H1 (cell line): ENCODE measurements at regions not wholly inside any gene's neighbourhood (a gene's known extent, or its start where the extent isn't known, plus 50 kb on each side); places are given as distances from the start of the nearest gene placed in this dataset.

Experiments used
- BACH1 ChIP-seq: IDR thresholded peaks from 2 replicates; pipeline ENCODE4 v1.6.1; 2012; ENCODE audit warnings: low read length, improper control_type of control experiment
- CBX8 ChIP-seq: fragments of 300-800, 300-1000 bp; sonication (generic); IDR thresholded peaks from 2 replicates; pipeline ENCODE4 v1.7.1; 2016; ENCODE audit warnings: low read depth, low read length, borderline replicate concordance
- CEBPB ChIP-seq: IDR thresholded peaks from 2 replicates; pipeline ENCODE4 v1.6.1; 2012; ENCODE audit warnings: low read depth, low read length
- EGR1 ChIP-seq: IDR thresholded peaks from 2 replicates; pipeline ENCODE4 v1.6.1; 2011; ENCODE audit warnings: low read depth, low read length, borderline replicate concordance
- PHF8 ChIP-seq: fragments of 200-600 bp; sonication (generic); conservative IDR thresholded peaks from 2 replicates; pipeline ENCODE4 v1.7.1; 2012; ENCODE audit warnings: low read depth, mild to moderate bottlenecking, inconsistent platforms, low read length, moderate library complexity
- POLR2A ChIP-seq, 2 experiments: IDR thresholded peaks; 1 replicate in 1 of 2; 2 replicates in 1 of 2; pipeline ENCODE4 v1.6.1; 2011; ENCODE audit warnings: low read depth in 2 of 2, low read length in 2 of 2, mild to moderate bottlenecking in 2 of 2; ENCODE audit errors: control extremely low read depth in 1 of 2
- SIX5 ChIP-seq: IDR thresholded peaks from 2 replicates; pipeline ENCODE4 v1.6.1; 2011; ENCODE audit warnings: mild to moderate bottlenecking, low read depth, low read length
- TF ChIP-seq, protein P1 (sequence below): IDR thresholded peaks from 2 replicates; pipeline ENCODE4 v1.6.1; 2011; ENCODE audit warnings: low read depth, mild to moderate bottlenecking, low read length; ENCODE audit not compliant: insufficient read depth
- TF ChIP-seq, protein P2 (sequence below), 3 experiments: IDR thresholded peaks; 1 replicate in 2 of 3; 2 replicates in 1 of 3; pipeline versions ENCODE4 v1.5.1 to v1.6.1; 2011; ENCODE audit warnings: low read length in 3 of 3, mild to moderate bottlenecking in 3 of 3, inconsistent platforms in 2 of 3, low read depth in 1 of 3, moderate library complexity in 1 of 3; ENCODE audit not compliant: insufficient read depth in 1 of 3; ENCODE audit errors: control extremely low read depth in 1 of 3
- TF ChIP-seq, protein P3 (sequence below): IDR thresholded peaks from 2 replicates; pipeline ENCODE4 v1.6.1; 2012; ENCODE audit warnings: inconsistent platforms

DNA sequence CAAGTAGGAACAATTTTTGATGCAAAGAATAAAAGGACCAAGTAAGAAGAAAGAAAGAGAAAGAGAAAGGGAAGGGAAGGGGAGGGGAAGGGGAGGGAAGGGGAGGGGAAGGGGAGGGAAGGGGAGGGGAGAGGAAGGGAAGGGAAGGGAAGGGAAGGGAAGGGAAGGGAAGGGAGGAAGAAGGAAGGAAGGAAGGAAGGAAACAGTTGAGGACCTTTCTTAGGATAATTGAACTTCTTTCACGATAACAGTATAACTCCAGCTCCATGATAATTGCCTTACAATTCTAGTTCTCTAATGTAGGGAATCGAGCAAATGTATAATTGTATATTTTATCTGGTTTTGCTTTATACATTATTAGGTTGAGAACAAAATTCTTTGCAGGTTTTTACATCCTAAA is 556.2 kb upstream of the PCDH10 start:
- TF ChIP-seq, protein P1, sequence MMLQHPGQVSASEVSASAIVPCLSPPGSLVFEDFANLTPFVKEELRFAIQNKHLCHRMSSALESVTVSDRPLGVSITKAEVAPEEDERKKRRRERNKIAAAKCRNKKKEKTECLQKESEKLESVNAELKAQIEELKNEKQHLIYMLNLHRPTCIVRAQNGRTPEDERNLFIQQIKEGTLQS: no peak
- TF ChIP-seq POLR2A (IDR thresholded peaks at IDR 0.05; ENCODE audit: control extremely low read depth in 1 of 2, low read depth in 2 of 2, low read length in 2 of 2) (no peak), CBX8 (no peak), EGR1 (no peak), BACH1 (no peak), SIX5 (no peak), CEBPB (no peak), PHF8 (no peak)
- TF ChIP-seq, protein P2, sequence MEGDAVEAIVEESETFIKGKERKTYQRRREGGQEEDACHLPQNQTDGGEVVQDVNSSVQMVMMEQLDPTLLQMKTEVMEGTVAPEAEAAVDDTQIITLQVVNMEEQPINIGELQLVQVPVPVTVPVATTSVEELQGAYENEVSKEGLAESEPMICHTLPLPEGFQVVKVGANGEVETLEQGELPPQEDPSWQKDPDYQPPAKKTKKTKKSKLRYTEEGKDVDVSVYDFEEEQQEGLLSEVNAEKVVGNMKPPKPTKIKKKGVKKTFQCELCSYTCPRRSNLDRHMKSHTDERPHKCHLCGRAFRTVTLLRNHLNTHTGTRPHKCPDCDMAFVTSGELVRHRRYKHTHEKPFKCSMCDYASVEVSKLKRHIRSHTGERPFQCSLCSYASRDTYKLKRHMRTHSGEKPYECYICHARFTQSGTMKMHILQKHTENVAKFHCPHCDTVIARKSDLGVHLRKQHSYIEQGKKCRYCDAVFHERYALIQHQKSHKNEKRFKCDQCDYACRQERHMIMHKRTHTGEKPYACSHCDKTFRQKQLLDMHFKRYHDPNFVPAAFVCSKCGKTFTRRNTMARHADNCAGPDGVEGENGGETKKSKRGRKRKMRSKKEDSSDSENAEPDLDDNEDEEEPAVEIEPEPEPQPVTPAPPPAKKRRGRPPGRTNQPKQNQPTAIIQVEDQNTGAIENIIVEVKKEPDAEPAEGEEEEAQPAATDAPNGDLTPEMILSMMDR (IDR thresholded peaks at IDR 0.05; ENCODE audit: control extremely low read depth in 1 of 3, insufficient read depth in 1 of 3, low read depth in 1 of 3, low read length in 3 of 3): no peak
- TF ChIP-seq, protein P3, sequence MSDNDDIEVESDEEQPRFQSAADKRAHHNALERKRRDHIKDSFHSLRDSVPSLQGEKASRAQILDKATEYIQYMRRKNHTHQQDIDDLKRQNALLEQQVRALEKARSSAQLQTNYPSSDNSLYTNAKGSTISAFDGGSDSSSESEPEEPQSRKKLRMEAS: no peak
